DMS153 treated with DMSO at 0.1 percent for 48 hours (cell line): ENCODE measurements at regions not wholly inside any gene's neighbourhood (a gene's known extent, or its start where the extent isn't known, plus 50 kb on each side); places are given as distances from the start of the nearest gene placed in this dataset.
"Not testable (repeated sequence)": the region's sequence is repeated elsewhere in the genome, so short reads cannot be mapped to it uniquely, and the experiment has no call there.

Experiments
- DNase-seq: peaks from one replicate; lab custom pipeline; 2025; ENCODE audit not compliant: unreplicated experiment; lab: John Stamatoyannopoulos, UW

- DNase-seq, result no peak
These were observed 117.7 kb upstream of the KCNJ3 start for GRCh38 chr2:154580767-154581166.

DNA sequence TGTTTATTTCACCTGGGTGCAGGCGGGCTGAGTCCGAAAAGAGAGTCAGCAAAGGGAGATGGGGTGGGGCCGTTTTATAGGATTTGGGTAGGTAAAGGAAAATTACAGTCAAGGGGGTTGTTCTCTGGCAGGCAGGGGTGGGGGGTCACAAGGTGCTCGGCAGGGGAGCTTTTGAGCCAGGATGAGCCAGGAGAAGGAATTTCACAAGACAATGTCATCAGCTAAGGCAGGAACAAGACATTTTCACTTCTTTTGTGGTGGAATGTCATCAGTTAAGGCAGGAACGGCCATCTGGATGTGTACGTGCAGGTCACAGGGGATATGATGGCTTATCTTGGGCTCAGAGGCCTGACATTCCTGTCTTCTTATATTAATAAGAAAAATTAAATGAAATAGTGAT, 115.8 kb upstream of the KCNJ3 start:
- not testable (repeated sequence) for DNase-seq

- DNase-seq, result not testable (repeated sequence)
These were observed 115.2 kb upstream of the KCNJ3 start for GRCh38 chr2:154583274-154583673.

DNA sequence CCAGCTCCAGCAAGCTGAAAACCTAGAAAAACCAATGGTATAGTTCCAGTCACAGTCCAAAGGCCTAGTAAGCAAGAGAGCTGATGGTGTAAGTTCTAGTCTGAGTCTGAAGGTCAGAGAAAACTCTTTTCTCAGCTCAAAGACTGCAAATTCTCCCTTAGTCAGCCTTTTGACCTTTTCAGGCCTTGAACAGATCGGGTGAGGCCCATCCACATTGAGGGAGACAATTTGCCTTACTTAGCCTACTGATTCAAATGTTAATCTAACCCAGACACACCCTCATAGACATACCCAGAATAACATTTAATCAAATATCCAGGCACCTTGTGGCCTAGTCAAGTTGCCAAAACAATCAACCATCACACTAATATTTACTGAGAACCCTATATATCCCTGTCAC, 110.8 kb upstream of the KCNJ3 start:
- no peak for DNase-seq

DNA sequence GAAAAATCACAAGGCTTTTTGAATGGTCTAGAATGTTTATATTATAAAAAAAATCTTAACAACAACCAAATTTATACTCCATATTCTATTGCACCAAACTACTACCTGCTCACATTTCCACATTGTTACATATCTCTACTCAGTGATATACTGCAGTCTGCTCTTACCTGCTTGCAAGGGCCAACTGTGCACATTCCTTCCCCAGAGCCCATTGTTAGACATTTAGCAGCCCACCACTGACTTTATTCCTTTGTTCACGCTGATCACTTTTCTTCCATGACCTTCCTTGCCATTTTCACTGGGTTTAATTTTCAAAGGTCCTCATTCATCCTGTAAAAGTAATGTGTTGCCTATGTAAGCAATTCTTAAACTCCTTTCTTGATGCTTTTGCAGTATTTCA, 109.7 kb upstream of the KCNJ3 start:
- no peak for DNase-seq

DNA sequence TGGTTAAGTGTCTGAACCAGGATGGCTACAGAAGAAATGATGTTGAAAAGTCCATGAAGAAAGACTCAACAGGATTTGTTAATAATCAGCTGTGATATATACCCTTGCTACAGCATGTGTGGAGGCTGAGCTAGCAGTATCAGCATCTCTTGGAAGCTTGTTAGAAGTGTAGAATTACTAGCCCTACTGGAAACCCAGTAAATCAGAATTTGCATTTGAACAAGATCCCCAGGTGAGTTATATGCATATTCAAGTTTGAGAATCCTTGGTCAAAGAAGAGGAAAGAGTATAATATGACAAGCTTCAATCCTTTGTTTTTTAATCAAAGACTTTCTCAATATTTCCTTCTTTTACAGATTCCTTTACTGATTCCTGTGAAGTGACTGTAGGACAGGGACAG, 109.0 kb upstream of the KCNJ3 start:
- DNase-seq, result no peak

GRCh38 chr2:154591294-154591820, 107.1 kb upstream of the KCNJ3 start:
- DNase-seq, result no peak

DNA sequence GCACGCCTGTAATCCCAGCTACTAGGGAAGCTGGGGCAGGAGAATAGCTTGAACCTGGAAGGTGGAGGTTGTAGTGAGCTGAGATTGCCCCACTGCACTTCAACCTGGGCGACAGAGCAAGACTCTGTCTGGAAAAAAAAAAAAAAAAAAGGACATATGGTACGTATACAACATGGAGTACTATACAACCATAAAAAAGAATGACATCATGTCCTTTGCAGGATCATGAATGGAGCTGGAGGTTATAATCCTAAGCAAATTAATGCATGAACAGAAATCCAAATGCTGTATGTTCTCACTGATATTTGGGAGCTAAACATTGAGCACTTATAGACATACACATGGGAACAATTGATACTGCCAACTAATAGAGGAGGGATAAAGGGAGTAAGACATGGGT, 99.3 kb upstream of the KCNJ3 start:
- DNase-seq, result no peak

GRCh38 chr2:154600927-154601494, 97.5 kb upstream of the KCNJ3 start:
- no peak for DNase-seq

DNA sequence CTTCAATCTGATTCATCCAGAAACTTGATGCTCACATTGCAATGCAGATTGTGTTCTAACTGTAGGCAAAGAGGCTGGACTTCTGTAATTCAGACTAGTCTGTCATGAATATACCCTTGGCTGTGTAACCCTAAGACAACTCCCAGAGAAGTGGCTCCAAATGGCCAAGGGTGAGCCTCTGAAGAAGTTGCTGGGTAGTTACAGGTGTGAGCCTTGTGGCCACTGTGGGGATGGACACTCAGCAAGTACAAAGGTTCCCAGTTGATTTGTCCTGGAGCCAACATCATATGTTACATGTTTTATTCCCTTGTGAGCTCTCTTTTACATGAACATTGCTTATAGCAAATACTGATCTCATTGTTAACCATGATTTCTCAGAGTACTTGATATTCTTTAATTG, 94.8 kb upstream of the KCNJ3 start:
- DNase-seq, result no peak

- DNase-seq, result no peak
These were observed 90.1 kb upstream of the KCNJ3 start for GRCh38 chr2:154608438-154608837.

DNA sequence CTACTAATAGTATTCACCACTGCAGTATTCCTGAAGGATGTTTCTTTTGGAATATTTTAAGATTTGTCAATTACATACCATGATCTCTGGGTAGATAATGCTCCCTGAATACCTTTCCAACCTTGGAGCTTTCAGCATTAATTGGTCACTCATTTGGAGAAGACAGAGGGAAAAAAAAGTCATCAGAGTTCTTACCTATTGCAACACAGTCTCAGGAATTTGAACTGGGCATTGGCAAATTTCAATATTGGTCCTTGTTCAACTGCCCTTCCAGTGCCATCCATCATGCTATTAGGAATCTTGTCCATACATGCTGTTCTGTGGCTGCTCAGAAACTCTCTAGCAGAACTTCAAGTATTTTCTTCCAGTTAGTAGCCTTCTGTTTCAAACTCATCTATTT, 83.6 kb upstream of the KCNJ3 start:
- no peak for DNase-seq

DNA sequence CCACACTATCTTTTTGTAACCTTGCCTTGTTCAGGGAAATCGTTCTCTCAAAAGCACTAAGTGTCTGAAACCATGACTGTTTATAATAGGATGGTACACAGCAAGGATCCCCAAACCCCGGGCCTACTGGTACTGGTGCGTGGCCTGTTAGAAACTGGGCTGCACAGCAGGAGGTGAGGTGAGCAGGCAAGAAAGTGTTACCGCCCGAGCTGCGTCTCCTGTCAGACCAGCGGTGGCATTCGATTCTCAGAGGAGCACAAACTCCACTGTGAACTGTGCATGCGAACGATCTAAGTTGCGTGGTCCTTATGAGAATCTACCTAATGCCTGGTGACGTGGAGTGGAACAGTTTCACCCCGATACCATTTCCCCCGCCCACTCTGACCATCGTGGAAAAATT, 81.8 kb upstream of the KCNJ3 start:
- DNase-seq, result no peak

GRCh38 chr2:154620471-154620870, 78.0 kb upstream of the KCNJ3 start:
- no peak for DNase-seq

DNA sequence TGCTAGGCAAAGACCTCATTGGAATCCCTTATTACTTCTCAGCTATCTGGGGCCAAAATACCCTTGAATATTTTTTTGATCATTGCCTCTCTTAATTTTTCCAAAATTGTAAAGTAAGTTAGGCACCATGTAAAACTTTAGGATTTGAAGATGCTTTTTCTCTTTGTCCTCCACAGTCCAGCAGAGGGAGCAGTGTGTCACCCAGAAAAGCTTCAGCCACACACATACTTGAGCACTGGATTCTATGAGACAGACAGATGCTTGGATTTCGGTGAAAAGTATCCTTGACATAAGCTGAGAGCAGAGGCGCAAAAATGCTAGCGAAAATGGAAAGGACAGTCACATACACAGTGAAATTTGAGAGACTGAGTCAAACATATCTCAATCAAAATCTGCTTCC, 74.7 kb upstream of the KCNJ3 start:
- DNase-seq, result peak; percentile 25

GRCh38 chr2:154637456-154637855, 61.0 kb upstream of the KCNJ3 start:
- DNase-seq, result no peak

DNA sequence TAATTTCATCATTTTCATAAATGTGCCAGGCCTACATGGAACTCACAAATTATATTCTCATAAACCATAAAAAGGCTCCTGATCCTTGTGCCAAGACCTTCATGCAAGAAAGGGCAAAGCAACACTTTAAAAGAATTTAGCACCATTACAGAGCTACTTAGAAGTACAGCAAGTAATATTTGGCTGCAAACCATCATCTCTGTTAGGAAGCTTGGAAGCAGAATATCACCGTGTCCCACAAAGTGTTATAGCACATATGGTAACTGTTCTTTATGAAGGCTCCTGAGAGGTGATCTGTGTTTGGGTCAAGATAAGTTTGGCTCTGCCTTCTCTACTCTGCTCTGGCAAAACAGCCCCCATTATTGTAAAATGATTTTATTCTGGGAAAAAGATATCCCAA, 59.7 kb upstream of the KCNJ3 start:
- no peak for DNase-seq

- DNase-seq, result no peak
These were observed 58.5 kb upstream of the KCNJ3 start for GRCh38 chr2:154640000-154640399.
